HG02852 (cell line): ENCODE measurements at regions not wholly inside any gene's neighbourhood (a gene's known extent, or its start where the extent isn't known, plus 50 kb on each side); places are given as distances from the start of the nearest gene placed in this dataset.

Source experiments
- ATAC-seq: cut with Tn5 transposase; IDR thresholded peaks from one replicate; pipeline ENCODE4 v1.9.1; 2021; ENCODE audit warnings: mild to moderate bottlenecking, moderate library complexity; ENCODE audit not compliant: unreplicated experiment

GRCh38 chr13:44171156-44171555 is 202.5 kb upstream of the SERP2 start:
- no peak for ATAC-seq

DNA sequence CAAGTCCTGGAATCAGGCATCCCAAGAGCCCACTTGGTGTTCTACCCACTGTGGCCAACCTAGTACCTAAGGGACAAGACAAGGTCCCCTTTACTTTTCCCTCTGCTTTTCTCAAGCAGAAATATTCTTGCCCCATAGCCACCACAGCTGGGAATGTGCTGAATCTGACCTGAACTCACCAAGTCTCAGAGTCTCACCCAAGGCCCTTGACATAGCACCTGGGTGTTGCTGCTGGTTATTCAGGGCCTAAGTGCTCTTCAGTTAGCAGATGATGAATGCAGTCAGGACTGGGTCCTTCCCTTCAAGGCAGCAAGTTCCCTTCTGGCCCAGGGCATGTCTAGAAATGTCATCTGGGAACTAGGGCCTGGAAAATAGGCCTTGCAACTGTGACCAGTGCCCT is 201.8 kb upstream of the SERP2 start:
- ATAC-seq: no peak

DNA sequence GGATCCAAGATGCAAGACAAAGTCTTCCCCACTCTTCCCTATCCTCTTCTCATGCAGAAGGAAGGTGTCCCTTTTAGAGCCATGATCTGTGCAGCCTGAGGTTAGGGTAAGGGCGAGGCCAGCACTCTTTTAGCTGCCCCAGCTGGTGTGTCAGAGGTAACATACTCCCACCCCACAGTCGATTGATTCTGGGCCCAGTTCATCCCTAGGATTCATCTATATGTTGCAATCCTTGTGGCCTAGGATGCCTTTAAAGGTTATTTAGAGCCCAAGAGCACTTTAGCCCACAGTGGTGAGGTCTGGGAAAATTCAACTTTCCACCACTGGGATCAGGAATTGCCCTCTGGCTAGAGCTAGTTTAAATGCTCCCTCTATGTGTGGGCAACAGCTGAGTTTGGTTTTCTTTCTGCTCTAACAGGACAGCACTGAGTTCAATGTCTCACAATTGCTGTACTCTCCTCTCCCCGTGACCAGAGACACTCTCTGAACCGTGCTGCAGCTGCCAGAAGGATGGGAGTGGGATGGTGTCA is 201.3 kb upstream of the SERP2 start:
- ATAC-seq: no peak

- ATAC-seq: no peak
Observed at GRCh38 chr13:44174769-44175425, 198.7 kb upstream of the SERP2 start.

GRCh38 chr13:44176173-44176572 is 197.5 kb upstream of the SERP2 start:
- no peak for ATAC-seq

GRCh38 chr13:44180876-44181536 is 192.6 kb upstream of the SERP2 start:
- ATAC-seq: no peak

DNA sequence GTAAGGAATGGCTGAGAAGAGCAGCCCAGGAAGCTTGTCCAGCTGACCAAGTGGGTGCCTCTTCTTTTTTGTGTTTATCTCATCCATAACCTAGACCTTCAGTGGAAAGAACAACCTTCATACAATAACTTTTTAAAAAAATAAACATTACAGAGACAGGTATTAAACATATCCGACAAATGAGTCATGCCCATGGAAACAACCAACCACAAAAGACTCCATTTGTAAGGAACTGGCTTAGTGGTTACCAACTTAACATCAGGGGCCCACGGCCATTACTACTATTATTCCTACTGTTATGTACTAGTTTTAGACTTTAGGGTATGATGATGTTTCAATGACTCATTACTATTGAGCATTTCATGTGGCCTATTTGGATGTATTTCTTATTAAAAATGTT is 191.7 kb upstream of the SERP2 start:
- no peak for ATAC-seq

DNA sequence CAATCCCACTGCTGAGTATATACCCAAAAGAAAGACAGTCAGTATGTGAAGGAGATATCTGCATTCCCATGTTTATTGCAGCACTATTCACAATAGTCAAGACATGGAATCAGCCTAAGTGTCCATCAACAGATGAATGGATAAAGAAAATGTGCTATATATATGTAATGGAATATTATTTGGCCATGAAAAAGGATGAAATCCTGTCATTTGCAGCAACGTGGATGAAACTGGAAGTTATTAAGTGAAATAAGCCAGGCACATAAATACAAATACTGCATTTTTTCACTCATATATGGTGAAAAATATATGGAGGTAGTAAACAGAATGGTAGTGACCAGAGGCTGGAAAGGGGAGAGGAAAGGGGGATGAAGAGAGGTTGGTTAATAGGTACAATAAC is 188.9 kb upstream of the SERP2 start:
- ATAC-seq: no peak

DNA sequence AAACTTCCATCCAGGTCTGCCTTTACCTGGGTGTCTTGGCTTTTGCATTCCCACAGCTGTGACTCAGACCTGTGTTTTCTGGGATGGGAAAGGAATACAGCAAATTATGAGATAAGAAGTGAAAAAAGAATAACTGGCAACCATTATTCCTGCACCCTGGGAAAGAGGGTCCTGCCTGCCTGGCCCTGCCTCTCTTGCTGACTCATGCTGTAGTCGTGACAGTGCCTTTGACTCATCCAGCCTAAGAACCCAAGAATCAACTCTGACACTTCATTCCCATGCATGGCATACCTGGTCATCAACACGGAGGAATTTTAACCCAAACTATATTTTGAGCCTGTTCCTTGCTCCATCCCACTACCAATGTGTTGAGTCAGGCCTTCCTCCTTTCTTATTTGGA is 185.4 kb upstream of the SERP2 start:
- ATAC-seq: no peak

- ATAC-seq: no peak
Observed at GRCh38 chr13:44189085-44189484, 184.5 kb upstream of the SERP2 start.

GRCh38 chr13:44191103-44191502 is 182.5 kb upstream of the SERP2 start:
- no peak for ATAC-seq

DNA sequence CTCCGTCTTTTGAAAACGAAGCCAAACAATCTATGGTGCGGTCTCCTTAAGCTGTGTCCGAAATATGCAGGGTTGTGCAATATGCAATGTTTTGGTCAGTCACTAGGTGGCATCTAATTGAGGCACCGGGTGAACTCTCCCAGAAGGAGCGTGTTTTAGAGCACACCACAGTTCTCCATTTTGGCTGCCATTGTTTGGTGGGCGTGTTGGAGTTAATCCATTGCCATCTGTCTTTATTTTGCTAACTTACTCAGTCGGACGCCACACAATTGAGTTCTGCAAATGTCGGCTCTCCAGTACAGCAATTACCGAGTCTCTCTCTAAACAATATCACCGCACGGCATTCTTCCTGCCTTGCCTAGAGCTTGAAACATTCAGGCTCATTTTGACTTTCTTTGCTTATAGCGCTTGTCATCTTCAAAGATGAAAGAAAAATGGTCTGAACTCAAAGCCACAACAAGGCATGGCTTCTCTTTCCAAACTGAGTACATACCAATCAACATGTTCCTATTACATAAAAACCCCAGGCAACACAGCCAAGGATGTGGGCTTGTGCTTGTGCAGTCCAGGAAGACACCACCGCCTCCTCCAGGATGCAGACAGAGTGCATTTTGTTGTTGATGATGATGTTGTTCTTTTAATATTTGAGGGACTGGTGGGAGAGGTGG is 182.0 kb upstream of the SERP2 start:
- ATAC-seq: no peak

DNA sequence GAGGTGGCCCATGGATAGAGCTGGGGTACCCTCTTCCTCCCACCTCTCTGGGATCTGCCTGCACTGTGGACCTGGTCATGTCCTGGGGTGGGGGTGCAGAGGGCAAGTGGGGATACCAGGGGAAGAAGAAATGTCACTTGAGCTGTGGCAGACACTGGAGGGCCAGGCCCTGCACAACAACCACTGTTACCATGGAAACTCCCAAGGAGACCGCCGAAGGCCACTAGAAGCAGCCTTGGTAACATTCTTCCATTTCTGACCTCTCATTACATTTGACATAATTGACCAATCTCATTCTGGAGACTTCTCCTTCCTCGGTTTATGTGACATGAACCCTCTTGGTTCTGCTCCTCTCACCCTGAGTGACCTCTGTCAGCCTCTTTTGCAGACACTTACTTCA is 179.9 kb upstream of the SERP2 start:
- no peak for ATAC-seq

DNA sequence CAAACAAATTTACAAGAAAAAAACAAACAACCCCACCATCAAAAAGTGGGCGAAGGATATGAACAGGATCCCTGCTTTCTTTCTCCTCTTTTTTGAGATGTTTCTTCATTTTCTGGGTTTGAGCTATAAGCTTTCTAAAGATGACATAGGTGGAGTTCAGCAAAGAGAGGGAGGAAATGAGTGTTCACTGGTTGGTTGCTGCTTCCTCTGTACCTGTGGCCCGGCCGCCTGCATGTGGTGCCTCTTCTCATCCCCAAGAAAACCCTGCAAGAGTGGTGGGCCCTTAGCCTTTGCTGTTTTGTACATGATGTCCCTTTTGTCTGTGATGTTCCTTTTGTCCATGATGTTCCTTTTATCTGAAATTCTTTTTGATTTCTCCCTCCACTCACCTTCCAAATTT is 178.4 kb upstream of the SERP2 start:
- no peak for ATAC-seq

GRCh38 chr13:44196196-44196751 is 177.3 kb upstream of the SERP2 start:
- no peak for ATAC-seq

DNA sequence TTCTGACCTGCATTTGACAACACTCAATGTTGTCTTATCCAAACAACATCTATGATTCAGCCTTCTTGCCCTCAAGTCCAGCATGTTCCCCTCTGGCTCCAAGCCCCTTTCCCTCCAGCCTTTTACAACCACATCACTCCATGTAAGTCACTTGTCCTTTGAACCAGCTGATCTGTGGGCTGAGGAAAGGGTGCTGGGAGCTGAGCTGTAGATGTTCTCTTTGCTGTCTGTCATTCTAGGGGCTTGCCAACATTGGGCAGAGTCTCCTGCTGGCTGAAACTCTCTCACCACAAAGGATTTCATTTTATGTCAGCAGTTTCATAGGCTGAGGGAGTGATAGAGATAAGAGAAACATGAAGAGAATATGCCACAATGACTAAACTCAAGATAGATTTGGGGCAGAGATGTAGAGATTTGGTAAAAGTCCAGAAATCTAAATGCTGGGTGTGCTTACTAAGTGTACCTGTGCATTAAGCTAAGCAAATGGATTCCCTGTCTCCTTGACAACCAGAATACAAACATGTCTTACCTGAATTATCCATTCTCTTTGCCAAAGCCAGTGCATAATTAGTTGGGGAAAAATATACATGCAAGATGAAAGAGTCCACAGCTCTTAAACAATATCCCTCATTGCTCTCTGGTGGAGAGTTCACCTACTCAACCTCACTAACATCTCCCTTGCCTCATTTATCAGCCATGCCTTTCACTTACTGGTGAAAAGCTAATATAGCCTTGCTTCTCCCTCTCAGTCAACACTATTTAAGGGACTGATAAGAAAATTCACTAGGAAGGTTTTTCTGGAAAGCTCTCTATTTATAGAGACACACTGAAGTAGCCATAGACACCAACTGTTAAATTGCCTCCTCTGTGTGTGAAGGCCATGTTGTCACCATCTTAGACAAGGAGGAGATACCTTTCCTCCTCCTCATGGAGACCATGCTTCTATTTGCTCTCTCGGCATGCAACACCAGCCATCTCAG is 175.5 kb upstream of the SERP2 start:
- ATAC-seq: peak; percentile 94

- ATAC-seq: no peak
Observed at GRCh38 chr13:44198826-44199225, 174.8 kb upstream of the SERP2 start.

- ATAC-seq: no peak
Observed at GRCh38 chr13:44199627-44200207, 173.9 kb upstream of the SERP2 start.

DNA sequence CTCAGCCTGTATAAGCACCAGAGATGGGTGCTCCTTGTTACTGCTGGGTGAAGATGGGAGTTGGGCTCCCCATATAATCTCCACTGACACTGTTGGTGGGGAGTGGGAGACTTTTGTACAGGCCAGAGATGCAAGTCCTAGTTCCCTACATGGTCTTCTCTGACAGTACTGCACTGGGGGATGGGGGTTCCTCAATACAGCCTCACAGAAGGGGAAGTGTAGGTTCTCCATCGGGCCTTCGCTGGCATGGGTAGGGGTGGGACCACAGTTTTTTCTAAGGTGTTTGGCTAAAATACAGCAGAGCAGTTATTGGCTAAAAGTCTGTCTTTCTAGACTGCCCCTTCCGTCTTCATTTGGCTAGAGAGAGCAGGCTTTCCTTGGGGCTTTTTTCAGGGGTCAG is 167.2 kb upstream of the SERP2 start:
- no peak for ATAC-seq

DNA sequence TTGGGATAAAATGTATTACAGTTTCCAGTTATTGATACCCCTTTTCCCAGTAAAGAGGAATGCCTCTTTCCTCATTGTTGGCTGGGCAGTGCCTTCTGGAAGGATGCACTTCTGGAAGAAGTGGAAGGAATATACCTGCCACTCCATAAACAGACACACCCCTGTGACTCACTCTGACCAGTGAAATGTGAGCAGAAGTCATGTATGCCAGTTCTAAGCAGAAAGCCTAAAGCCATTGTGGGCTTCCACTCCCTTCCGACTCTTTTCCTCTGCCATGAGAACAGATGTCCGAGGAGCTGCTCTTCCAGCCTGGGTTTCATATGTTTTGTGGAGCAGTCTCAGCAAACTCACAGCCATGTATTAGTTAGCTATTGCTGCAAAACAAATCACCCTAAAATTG is 166.1 kb upstream of the SERP2 start:
- no peak for ATAC-seq
